ENCODE measurements at regions not wholly inside any gene's neighbourhood (a gene's known extent, or its start where the extent isn't known, plus 50 kb on each side); places are given as distances from the start of the nearest gene placed in this dataset.

DNA sequence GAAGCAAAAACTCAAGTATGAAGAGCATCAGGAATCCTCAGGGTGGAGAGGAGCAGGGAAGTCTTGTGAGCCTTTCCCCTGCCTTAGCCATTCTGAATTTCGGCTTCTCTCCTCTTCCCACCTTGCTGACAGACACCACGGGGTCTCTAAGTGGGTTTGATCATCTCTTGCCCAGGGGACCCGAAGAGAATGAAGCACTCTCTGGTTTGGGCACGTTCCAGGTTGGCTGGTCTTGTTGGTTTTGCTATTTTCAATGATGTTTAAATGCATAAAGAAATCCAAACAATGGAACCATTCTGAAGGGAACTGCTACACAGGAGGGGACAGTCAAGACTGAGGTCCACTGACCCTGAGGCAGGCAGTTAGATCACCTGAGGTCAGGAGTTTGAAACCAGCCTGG is 131.7 kb downstream of the PXDC1 start:
- ChIA-PET CTCF (no interaction called here), POLR2A (no interaction called here)
- TF ChIP-seq, protein P1, sequence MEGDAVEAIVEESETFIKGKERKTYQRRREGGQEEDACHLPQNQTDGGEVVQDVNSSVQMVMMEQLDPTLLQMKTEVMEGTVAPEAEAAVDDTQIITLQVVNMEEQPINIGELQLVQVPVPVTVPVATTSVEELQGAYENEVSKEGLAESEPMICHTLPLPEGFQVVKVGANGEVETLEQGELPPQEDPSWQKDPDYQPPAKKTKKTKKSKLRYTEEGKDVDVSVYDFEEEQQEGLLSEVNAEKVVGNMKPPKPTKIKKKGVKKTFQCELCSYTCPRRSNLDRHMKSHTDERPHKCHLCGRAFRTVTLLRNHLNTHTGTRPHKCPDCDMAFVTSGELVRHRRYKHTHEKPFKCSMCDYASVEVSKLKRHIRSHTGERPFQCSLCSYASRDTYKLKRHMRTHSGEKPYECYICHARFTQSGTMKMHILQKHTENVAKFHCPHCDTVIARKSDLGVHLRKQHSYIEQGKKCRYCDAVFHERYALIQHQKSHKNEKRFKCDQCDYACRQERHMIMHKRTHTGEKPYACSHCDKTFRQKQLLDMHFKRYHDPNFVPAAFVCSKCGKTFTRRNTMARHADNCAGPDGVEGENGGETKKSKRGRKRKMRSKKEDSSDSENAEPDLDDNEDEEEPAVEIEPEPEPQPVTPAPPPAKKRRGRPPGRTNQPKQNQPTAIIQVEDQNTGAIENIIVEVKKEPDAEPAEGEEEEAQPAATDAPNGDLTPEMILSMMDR (IDR thresholded peaks at IDR 0.05; ENCODE audit: low read depth, low read length), result no peak
- Histone ChIP-seq H3K4me3 (ENCODE audit: low read depth, low read length) (no peak overlapping the region), H3K27me3 (ENCODE audit: control insufficient read depth, insufficient read depth, low read length) (peaks cover 32% of the 10 kb centered on the region), H3K9me3 (ENCODE audit: control insufficient read depth, insufficient read depth, low read length) (no peaks in the 10 kb centered on the region; the same call in 1 of the 2 replicates), H3K27ac (ENCODE audit: low read depth, low read length) (no peak overlapping the region)
- DNase-seq (ENCODE audit: low read depth, low spot score), result no peak

DNA sequence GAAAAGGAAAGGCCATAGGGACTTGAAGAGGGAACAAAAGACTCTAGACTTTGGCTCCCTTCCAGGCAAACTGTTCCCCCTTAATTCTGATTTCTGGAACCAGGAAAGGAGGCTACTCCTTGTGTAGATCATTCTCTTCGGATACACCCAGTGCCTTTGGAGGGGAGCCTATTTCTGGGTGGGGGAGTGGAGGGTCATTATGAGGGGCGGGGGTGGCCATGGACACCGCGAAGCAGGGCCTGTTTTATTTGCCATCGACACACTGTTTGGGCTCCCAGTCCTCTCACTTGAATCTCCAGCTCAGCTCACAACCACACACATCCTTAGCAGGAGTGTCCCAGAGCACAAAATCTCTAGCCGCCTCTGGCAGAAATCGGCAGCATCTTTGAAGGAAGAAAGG is 132.3 kb downstream of the PXDC1 start:
- Histone ChIP-seq H3K27ac (ENCODE audit: low read depth, low read length) (no peak overlapping the region), H3K4me3 (ENCODE audit: low read depth, low read length) (no peak overlapping the region), H3K27me3 (ENCODE audit: control insufficient read depth, insufficient read depth, low read length) (peaks cover 27% of the 10 kb centered on the region), H3K9me3 (ENCODE audit: control insufficient read depth, insufficient read depth, low read length) (no peaks in the 10 kb centered on the region; the same call in 1 of the 2 replicates)
- DNase-seq (ENCODE audit: low read depth, low spot score), result no peak
- POLR2A ChIA-PET, result no interaction called here
- TF ChIP-seq, protein P1 (IDR thresholded peaks at IDR 0.05; ENCODE audit: low read depth, low read length), result no peak
- CTCF ChIA-PET, result no interaction called here

DNA sequence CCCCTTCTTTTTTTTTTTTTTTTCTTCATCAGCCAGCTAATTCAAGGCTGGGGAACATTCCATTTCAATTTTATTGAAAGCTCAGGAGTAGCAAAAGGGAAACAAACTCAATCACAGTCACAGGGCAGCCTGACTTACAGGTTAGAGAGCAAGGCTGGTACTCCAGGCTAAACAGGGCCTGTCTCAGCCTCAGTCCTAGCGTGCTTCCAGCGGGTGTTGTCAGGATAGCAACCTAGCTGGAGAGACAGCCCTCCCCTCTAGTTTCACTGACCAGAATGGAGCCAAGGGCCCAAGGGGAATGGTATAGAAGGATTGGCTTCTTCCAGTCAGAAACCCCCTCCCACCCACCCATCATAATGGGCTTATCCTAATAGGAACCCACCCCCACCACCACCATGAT is 132.9 kb downstream of the PXDC1 start:
- no peak overlapping the region for H3K27ac ChIP-seq (ENCODE audit: low read depth, low read length)
- H3K27me3 ChIP-seq (ENCODE audit: control insufficient read depth, insufficient read depth, low read length), result peaks cover 23% of the 10 kb centered on the region
- TF ChIP-seq, protein P1 (IDR thresholded peaks at IDR 0.05; ENCODE audit: low read depth, low read length), result no peak
- POLR2A ChIA-PET, result no interaction called here
- no peak overlapping the region for H3K4me3 ChIP-seq (ENCODE audit: low read depth, low read length)
- DNase-seq (ENCODE audit: low read depth, low spot score), result no peak
- CTCF ChIA-PET, result no interaction called here
- H3K9me3 ChIP-seq (ENCODE audit: control insufficient read depth, insufficient read depth, low read length), result no peaks in the 10 kb centered on the region; the same call in 1 of the 2 replicates

DNA sequence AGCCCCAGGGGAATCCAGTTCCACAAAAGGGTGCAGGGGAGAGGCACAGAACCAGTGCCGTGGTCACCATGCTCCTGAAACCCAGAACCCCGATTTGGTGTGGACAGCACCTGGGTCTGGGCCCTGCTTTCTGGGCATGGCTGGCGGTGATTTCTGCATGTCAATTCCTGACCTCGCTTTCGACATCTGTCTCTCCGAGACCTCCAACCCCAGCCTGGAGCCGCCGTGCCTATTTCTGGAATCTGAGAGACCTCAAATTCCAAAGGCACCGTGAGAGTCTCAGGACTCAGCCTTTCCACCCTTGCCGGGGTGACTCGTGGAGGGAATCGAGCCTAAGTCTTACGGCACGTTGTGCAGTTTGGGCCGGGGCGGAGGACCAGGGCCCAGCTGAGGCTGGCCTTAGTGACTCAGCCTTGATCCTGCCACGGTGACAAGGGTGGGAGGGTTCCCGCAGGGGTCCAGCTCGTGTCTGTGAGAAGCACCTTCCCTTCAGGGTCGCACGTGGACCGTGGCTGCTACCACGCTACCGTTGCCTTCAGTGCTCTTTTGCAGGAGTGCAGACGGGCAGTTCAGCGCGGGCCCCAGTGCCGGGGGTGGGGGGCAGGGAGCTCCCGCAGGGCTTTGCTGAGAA is 133.7 kb downstream of the PXDC1 start:
- ChIA-PET CTCF (no interaction called here), POLR2A (no interaction called here)
- Histone ChIP-seq H3K9me3 (ENCODE audit: control insufficient read depth, insufficient read depth, low read length) (no peaks in the 10 kb centered on the region; the same call in 1 of the 2 replicates), H3K27me3 (ENCODE audit: control insufficient read depth, insufficient read depth, low read length) (peaks cover 20% of the 10 kb centered on the region), H3K4me3 (ENCODE audit: low read depth, low read length) (no peak overlapping the region), H3K27ac (ENCODE audit: low read depth, low read length) (no peak overlapping the region)
- TF ChIP-seq, protein P1 (IDR thresholded peaks at IDR 0.05; ENCODE audit: low read depth, low read length), result no peak
- no peak for DNase-seq (ENCODE audit: low read depth, low spot score)

DNA sequence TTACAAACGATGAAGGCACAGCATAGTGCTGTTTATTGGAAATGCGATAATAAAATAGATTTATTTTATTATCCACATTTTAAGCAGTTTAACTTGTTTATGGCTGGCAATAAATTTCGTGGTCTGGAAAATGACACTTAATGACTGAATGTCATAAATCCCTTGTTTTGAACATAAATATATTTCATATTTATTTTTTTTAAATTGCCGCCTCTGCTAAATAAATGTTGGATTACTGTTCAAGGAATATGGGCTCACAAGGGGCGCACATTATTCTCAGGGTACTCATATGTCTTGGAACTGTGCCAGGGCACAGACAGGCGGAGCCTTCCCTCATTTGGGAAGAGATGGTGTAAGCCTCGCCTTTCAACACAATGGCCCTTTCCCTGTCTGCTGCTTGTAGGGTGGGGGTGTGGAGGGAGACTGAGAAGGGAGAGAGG is 134.3 kb downstream of the PXDC1 start:
- Histone ChIP-seq H3K9me3 (ENCODE audit: control insufficient read depth, insufficient read depth, low read length) (no peaks in the 10 kb centered on the region; the same call in 1 of the 2 replicates), H3K27me3 (ENCODE audit: control insufficient read depth, insufficient read depth, low read length) (peaks cover 20% of the 10 kb centered on the region), H3K4me3 (ENCODE audit: low read depth, low read length) (no peak overlapping the region), H3K27ac (ENCODE audit: low read depth, low read length) (no peak overlapping the region)
- CTCF ChIA-PET, result no interaction called here
- POLR2A ChIA-PET, result no interaction called here
- DNase-seq (ENCODE audit: low read depth, low spot score), result no peak
- TF ChIP-seq, protein P1 (IDR thresholded peaks at IDR 0.05; ENCODE audit: low read depth, low read length), result no peak

Data from AG04450 (cell line).